ENCODE measurements at regions not wholly inside any gene's neighbourhood (a gene's known extent, or its start where the extent isn't known, plus 50 kb on each side); places are given as distances from the start of the nearest gene placed in this dataset.

- TF ChIP-seq TAF1 (IDR thresholded peaks at IDR 0.05; ENCODE audit: borderline replicate concordance, insufficient read depth, low read length), result no peak
- no peak for TF ChIP-seq POLR2AphosphoS5 (IDR thresholded peaks at IDR 0.05; ENCODE audit: low read depth, low read length)
These were observed 190.3 kb downstream of the SNX18 start for GRCh38 chr5:54707841-54708240.

All from PFSK-1 (cell line).